HUES48 (cell line): ENCODE measurements at regions not wholly inside any gene's neighbourhood (a gene's known extent, or its start where the extent isn't known, plus 50 kb on each side); places are given as distances from the start of the nearest gene placed in this dataset.

Source experiments
- H3K27ac ChIP-seq: one replicate; pipeline ENCODE4 v1.7.0; 2013; ENCODE audit warnings: low read depth, low read length, inconsistent platforms
- H3K27me3 ChIP-seq: 2 replicates; pipeline ENCODE4 v1.6.1; 2013; ENCODE audit warnings: mild to moderate bottlenecking, low read length; ENCODE audit not compliant: control insufficient read depth, insufficient read depth
- H3K36me3 ChIP-seq: 2 replicates; pipeline ENCODE4 v1.6.1; 2013; ENCODE audit warnings: low read length; ENCODE audit not compliant: control insufficient read depth, insufficient read depth
- H3K4me1 ChIP-seq: 2 replicates; pipeline ENCODE4 v1.6.1; 2013; ENCODE audit warnings: mild to moderate bottlenecking, low read length; ENCODE audit not compliant: control insufficient read depth, insufficient read depth
- H3K4me3 ChIP-seq: 2 replicates; pipeline ENCODE4 v1.5.1; 2013; ENCODE audit warnings: mild to moderate bottlenecking, low read depth, low read length
- H3K9ac ChIP-seq: 2 replicates; pipeline ENCODE4 v1.6.1; 2013; ENCODE audit warnings: mild to moderate bottlenecking, low read depth, low read length, moderate library complexity
- H3K9me3 ChIP-seq: 2 replicates; pipeline ENCODE4 v1.6.1; 2013; ENCODE audit warnings: low read length; ENCODE audit not compliant: control insufficient read depth, insufficient read depth

GRCh38 chr21:20639026-20639425 is 359.2 kb upstream of the NCAM2 start:
- Histone ChIP-seq H3K4me1 (peaks cover 1% of the 10 kb centered on the region; the same call in 1 of the 2 replicates), H3K27me3 (no peaks in the 10 kb centered on the region)

DNA sequence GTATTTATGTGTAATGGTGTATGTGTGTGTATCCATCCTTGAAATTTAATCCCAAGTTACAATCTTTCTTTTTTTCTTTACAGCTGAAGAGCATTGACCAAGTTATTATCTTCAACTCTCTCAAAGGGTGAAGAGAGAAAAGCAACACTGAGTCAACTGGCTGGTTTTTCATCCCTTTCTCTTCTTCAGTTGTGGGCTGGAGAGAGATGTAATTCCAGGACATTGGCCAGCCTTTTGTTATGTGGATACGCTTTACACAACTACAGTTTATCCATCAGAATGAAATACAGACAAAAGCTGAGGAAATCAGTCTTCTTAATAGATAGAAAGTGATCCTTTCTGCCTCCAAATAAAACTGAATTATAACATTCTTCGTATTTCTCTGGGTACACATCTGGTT is 357.0 kb upstream of the NCAM2 start:
- no peaks in the 10 kb centered on the region for H3K36me3 ChIP-seq
- H3K4me1 ChIP-seq: no peaks in the 10 kb centered on the region
- H3K4me3 ChIP-seq: no peak overlapping the region
- peaks cover 11% of the 10 kb centered on the region for H3K9me3 ChIP-seq
- H3K9ac ChIP-seq: no peak overlapping the region
- H3K27me3 ChIP-seq: no peaks in the 10 kb centered on the region
- no peak overlapping the region for H3K27ac ChIP-seq

More at GRCh38 chr21:20639026-20639425, 359.2 kb upstream of the NCAM2 start:
- Histone ChIP-seq H3K36me3 (no peaks in the 10 kb centered on the region), H3K4me3 (no peak overlapping the region), H3K9me3 (no peaks in the 10 kb centered on the region), H3K27ac (no peak overlapping the region), H3K9ac (no peak overlapping the region)

DNA sequence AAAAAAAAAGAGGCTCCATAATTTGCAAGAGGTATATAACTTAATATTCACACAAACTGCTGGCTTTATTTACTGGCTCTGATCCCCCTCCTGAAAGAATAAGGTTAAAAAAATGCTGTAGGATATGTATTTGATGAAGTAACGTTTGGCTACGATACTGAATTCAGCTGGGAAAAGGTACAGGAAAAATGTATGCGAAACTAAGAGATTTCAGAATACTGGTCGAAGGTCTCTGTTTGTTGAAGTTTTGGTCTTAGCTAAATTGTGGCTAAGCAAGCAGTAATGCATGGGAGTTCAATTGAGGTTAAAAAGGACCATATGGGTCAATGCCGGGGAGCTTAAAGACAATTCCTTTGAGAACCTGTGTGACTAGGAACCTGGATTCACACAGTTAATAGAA is 355.5 kb upstream of the NCAM2 start:
- no peak overlapping the region for H3K4me3 ChIP-seq
- no peaks in the 10 kb centered on the region for H3K27me3 ChIP-seq
- no peak overlapping the region for H3K27ac ChIP-seq
- H3K9me3 ChIP-seq: peaks cover 16% of the 10 kb centered on the region
- no peaks in the 10 kb centered on the region for H3K4me1 ChIP-seq
- H3K9ac ChIP-seq: no peak overlapping the region
- no peaks in the 10 kb centered on the region for H3K36me3 ChIP-seq

DNA sequence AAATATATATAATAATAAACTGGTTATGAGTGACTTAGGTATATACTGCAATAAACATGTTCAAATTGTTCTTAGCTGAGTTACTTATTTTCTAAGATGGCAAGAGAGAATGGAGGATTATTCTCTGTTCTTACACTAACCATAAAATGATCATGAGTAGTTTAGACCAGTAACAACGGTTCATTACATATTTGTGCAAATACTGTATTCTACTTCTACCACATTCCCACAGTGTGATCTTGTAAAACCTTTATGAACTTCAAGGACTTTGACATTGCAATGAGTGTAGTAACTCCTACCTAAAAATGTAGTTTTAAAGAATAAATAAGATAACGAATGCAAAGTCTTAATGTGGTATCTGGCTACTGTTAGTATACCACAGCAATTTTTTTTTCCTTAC is 353.7 kb upstream of the NCAM2 start:
- Histone ChIP-seq H3K9ac (no peak overlapping the region), H3K36me3 (no peaks in the 10 kb centered on the region), H3K4me1 (no peaks in the 10 kb centered on the region), H3K27me3 (no peaks in the 10 kb centered on the region), H3K27ac (no peak overlapping the region), H3K9me3 (peaks cover 16% of the 10 kb centered on the region), H3K4me3 (no peak overlapping the region)

GRCh38 chr21:20645344-20645743 is 352.9 kb upstream of the NCAM2 start:
- Histone ChIP-seq H3K9me3 (peaks cover 16% of the 10 kb centered on the region), H3K27me3 (no peaks in the 10 kb centered on the region), H3K36me3 (no peaks in the 10 kb centered on the region), H3K4me1 (no peaks in the 10 kb centered on the region), H3K9ac (no peak overlapping the region), H3K27ac (no peak overlapping the region), H3K4me3 (no peak overlapping the region)

GRCh38 chr21:20646431-20647165 is 351.6 kb upstream of the NCAM2 start:
- no peak overlapping the region for H3K9ac ChIP-seq
- H3K4me1 ChIP-seq: no peaks in the 10 kb centered on the region
- no peaks in the 10 kb centered on the region for H3K36me3 ChIP-seq
- no peaks in the 10 kb centered on the region for H3K27me3 ChIP-seq
- H3K4me3 ChIP-seq: no peak overlapping the region
- H3K9me3 ChIP-seq: peaks cover 16% of the 10 kb centered on the region
- no peak overlapping the region for H3K27ac ChIP-seq

DNA sequence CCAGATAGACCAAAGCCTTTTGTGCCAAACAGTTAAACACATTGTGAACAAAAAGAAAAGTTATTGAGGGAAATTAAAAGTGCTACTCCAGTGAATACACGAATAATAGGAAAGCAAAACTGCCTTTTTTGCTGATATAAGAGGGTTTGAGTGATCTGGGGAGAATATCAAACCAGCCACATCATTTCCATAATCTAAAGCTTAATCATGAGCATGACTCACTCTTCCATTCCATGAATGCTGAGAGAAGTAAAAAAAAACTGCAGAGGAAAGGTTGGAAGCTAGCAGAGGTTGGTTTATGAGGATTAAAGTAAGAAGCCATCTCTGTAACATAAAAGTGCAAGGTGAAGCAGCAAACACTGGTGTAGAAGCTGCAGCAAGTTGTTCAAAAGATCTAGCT is 350.6 kb upstream of the NCAM2 start:
- Histone ChIP-seq H3K9ac (no peak overlapping the region), H3K4me3 (no peak overlapping the region), H3K27ac (no peak overlapping the region), H3K9me3 (peaks cover 16% of the 10 kb centered on the region), H3K36me3 (no peaks in the 10 kb centered on the region), H3K4me1 (no peaks in the 10 kb centered on the region), H3K27me3 (no peaks in the 10 kb centered on the region)

DNA sequence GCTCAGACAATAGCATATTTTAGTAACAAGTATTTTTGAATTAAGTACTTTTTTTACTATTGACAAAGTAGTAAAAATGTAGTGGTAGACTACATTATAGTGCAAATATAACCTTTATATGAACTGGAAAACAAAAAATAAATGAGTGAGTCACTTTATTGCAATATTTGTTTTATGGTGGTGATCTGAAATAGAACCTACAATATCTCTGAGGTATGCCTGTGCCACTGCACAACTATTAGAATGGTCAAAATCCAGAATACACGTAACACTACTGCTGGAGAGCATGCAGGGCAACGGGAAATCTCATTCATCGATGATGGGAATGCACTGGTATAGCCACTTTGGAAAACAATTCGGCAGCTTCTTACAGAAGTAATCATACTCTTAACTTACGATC is 349.0 kb upstream of the NCAM2 start:
- H3K9me3 ChIP-seq: peaks cover 16% of the 10 kb centered on the region
- H3K36me3 ChIP-seq: no peaks in the 10 kb centered on the region
- H3K27me3 ChIP-seq: no peaks in the 10 kb centered on the region
- H3K9ac ChIP-seq: no peak overlapping the region
- no peak overlapping the region for H3K4me3 ChIP-seq
- H3K27ac ChIP-seq: no peak overlapping the region
- no peaks in the 10 kb centered on the region for H3K4me1 ChIP-seq

GRCh38 chr21:20652846-20653245 is 345.4 kb upstream of the NCAM2 start:
- H3K4me1 ChIP-seq: no peaks in the 10 kb centered on the region
- no peak overlapping the region for H3K27ac ChIP-seq
- no peak overlapping the region for H3K9ac ChIP-seq
- no peaks in the 10 kb centered on the region for H3K27me3 ChIP-seq
- no peaks in the 10 kb centered on the region for H3K9me3 ChIP-seq
- H3K4me3 ChIP-seq: no peak overlapping the region
- no peaks in the 10 kb centered on the region for H3K36me3 ChIP-seq

DNA sequence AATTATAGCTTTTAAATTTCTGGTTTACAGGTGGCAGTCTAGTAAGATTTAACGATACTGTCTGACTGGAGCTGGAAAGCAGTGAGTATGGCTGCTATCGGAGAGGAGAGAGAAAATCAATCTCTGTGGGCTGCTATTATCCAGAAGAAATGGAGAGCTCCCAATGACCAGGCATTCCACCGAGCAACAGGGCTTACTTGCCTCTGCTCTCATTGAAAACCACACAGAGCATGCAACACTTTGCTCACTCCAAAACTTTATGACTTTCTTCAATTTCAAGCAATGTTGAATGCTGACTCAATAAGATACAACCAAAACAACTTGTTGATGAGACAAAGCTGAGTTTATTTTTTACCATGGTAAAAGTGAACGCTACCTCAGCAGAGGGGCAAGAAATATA is 337.0 kb upstream of the NCAM2 start:
- Histone ChIP-seq H3K9me3 (peaks cover 13% of the 10 kb centered on the region), H3K27me3 (no peaks in the 10 kb centered on the region), H3K27ac (peak overlapping the region; percentile 99), H3K9ac (peak overlapping the region; percentile 62; the same call in 1 of the 2 replicates), H3K36me3 (no peaks in the 10 kb centered on the region), H3K4me1 (peaks cover 53% of the 10 kb centered on the region), H3K4me3 (peak overlapping the region; percentile 36)

- Histone ChIP-seq H3K4me1 (peaks cover 53% of the 10 kb centered on the region), H3K27me3 (no peaks in the 10 kb centered on the region), H3K36me3 (no peaks in the 10 kb centered on the region), H3K27ac (peak overlapping the region; percentile 99), H3K4me3 (peak overlapping the region; percentile 36), H3K9me3 (peaks cover 18% of the 10 kb centered on the region), H3K9ac (peak overlapping the region; percentile 62; the same call in 1 of the 2 replicates)
These were observed 336.3 kb upstream of the NCAM2 start for GRCh38 chr21:20661745-20662422.
